ENCODE measurements at regions not wholly inside any gene's neighbourhood (a gene's known extent, or its start where the extent isn't known, plus 50 kb on each side); places are given as distances from the start of the nearest gene placed in this dataset.
"Not testable (repeated sequence)": the region's sequence is repeated elsewhere in the genome, so short reads cannot be mapped to it uniquely, and the experiment has no call there.

GRCh38 chr17:30578015-30578717, 101.0 kb downstream of the GOSR1 start:
- DNase-seq: not testable (repeated sequence)

Data from DMS79 treated with DMSO at 0.1 percent for 48 hours (cell line).